NT2/D1 (cell line): ENCODE measurements at regions not wholly inside any gene's neighbourhood (a gene's known extent, or its start where the extent isn't known, plus 50 kb on each side); places are given as distances from the start of the nearest gene placed in this dataset.

Source experiments
- SUZ12 ChIP-seq: IDR thresholded peaks from 2 replicates; pipeline ENCODE4 v1.6.1; 2011; ENCODE audit not compliant: insufficient read length, insufficient read depth; ENCODE audit errors: extremely low read depth
- YY1 ChIP-seq: IDR thresholded peaks from 2 replicates; pipeline ENCODE4 v1.6.1; 2011; ENCODE audit not compliant: insufficient read length, insufficient read depth
- ZNF274 ChIP-seq: IDR thresholded peaks from 2 replicates; pipeline ENCODE4 v1.6.1; 2011; ENCODE audit warnings: mild to moderate bottlenecking, low read depth, low read length

DNA sequence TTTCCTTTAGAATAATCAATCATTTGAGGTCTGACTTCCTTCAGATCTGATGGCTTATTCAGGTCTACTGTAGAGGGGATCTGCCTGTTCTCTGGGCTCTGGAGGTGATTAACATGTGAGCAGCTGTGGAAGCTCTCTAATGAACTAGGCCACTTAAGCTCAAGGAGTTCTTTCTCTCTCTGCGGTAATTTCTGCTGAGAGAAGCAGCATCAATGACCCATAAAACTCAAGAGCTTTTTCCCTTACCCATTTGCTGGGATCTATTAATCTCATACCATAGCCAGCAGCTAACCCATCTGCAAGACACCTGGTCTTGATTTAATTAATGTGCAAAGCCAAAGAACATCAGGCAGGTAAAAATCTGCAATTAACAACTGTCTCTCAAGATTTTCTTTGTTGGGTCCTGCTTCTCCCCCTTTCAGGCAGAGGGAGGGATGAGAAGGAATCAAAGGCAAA is 73.2 kb upstream of the DLG1 start:
- TF ChIP-seq YY1 (no peak), ZNF274 (no peak), SUZ12 (no peak)
